Inferior parietal cortex (tissue), 1 donor: ENCODE measurements at regions not wholly inside any gene's neighbourhood (a gene's known extent, or its start where the extent isn't known, plus 50 kb on each side); places are given as distances from the start of the nearest gene placed in this dataset.

Source experiments
- DNase-seq: peaks from one replicate; pipeline ENCODE4 v3.0.0-alpha.2; 2016; ENCODE audit errors: extremely low spot score

DNA sequence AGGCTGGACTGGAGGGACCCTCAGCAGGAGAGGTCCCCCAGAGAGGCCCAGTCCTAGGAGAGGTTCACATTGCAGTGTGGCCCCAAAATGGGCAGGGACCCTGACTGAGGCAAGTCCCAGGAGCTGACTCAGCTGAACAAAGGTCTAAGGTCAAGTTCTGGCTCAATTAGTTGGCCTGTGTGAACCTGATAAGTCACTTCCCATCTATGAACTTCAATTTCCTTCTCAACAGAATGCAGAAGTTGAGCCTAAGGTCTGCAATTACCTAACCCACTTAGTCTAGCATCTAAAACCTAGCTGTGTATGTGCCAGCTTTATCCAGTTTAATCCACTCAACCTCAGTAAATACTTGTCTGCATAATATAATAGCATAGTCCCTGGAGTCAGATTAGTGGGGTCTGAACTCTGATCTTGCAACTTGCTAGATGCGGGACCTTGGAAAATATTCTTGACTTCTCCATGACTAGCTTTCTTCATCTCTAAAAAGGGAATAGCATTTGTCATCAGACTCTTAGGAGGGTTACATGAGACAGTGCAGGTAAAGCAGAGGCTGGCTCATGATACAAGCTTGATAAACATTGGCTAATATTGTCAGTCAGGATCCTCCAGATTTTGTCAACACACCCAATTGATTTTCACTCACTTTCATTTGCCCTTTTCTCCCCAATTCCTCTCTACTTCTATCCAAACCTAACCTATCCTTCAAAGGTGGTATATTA lies 465.5 kb downstream of the INSC start:
- DNase-seq: no peak

DNA sequence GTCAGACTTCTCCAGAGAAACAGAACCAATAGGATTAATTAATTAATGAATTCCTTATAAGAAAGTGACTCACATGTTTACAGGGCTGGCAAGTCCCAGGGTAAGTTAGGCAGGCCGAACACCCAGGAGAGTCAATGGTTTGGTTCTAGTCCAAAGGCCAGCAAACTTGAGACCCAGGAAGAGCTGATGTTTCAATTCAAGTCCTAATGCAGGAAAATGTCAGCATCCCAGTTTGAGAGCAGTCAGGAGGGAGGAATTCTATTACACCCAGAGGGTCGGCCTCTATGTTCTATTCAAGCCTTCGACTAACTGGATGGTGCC lies 466.0 kb downstream of the INSC start:
- DNase-seq: no peak

DNA sequence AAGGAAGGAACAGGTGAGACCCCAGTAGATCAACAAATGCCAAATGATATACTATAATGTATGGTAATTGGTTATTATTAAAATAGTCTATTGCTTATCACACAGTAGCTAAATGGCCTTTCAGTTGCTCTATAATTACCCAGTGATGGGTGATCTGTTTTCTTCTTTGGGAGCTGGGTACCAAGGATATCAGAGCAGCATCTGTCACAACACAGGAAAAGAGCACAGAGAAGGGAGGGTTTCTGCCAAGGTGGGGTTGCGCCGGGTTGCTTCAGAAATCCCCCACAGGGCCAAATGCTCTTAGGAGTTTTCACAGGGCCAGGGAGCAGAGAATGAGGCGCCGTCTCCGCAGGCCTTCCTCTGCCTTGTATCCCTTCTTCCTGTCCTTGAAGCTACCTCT lies 469.4 kb downstream of the INSC start:
- no peak for DNase-seq

DNA sequence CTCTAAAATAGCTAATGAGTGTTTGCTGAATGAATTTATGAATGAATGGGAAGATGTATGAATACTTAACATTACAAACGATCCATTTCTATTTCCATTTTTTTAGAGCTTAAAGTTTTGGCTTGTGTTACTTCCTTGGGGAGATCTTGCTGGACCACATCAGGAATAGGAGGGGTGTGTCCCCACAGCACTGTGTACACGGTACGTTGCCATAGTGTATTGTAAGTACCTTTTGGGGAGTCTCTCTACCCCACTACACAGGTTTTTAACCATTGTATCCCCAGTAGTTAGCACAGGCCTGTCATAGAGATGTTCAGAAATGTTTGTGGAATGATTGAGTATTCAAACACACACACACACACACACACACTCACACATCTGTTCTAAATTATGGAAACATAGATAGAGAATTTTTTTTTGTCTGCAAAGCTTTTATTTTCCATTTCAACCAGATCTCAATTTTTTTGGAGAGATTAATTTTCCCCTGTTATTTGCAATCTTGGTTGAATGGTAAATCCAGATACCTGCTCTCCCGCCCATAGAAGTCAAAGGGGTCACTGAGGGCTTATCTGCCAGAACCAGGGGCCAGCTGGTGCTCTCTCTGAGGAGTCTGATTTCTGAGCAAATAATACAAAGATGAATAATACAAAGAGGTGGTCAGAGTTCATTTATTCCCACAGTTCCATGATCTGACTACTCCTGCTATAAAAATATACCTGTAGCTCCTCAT lies 471.0 kb downstream of the INSC start:
- no peak for DNase-seq

DNA sequence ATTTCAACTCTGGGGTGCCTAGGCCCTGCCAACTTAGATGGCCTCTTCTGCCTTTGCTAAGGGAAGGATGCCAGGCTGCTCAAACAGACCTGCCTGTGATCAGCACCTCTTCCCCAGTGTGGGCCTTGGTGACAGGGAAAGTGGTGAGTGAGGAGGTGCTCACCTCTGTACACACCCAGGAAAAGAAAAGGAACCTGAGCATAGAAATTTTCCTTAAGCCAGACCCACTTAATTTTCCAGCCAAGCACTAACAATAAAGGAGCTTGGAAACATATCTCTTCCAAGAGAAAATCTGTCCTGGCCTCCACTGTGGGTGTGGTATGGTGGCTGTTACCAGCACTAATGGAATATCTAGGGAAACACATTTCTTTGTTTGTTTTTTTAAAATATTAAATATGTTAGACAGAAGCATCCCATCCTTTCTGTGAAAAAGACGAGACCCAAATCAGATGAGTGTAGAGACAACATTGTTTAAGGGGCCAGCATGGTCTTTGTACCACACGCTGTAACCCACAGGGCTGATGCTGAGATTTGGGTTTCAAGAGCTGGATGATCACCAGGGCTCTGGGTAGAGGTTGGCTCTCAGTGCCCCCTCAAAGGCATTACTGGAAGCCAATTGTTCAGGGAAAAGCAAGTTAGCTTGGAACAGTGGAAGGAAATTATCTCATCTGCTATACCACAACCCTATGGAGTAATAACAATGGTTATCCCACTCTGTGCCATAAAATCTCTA lies 472.2 kb downstream of the INSC start:
- DNase-seq: no peak

DNA sequence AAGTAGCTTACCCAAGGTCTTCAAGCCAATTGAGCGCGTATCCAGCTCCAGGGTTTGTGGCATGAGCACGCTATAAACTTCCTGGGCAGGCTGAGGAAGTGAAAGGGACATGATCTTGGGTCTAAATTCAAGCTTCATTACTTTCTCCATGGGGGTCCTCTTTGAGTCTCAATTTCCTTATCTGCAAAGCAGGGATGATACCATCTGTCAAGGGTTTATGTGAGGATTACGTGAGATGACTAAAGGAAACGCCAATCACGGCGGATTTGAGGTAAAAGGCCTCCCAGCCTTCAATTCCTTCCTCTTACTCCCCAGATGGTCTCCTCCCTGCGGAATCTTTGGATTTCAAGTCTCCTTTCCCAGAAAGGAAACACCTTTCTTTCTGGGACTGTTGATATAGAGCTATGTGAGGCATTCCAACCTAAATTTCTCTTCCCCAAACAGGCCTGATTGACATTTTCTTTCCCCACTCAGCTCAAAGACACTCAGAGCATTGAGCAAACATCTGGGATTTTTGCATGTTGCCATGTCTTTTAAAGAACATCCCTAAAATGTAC lies 474.4 kb downstream of the INSC start:
- no peak for DNase-seq

DNA sequence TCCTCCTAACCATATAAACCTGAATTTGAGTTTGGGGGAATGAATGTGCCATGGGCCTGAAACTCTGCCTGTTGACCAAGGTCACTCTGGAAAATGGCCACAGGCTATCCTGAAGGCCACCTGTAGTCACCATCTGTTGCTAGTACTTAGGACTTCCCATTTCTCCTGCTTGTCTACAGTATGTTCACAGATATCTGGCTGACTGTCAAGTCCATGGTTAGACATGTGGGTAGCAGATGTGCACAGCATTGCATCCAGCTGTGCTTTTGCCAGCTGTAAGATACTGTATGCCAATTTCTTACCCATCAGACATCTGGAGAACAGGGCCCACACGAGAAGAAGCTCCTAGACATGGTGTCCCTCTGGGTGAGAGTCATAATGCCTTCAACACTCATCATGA lies 475.4 kb downstream of the INSC start:
- DNase-seq: no peak

DNA sequence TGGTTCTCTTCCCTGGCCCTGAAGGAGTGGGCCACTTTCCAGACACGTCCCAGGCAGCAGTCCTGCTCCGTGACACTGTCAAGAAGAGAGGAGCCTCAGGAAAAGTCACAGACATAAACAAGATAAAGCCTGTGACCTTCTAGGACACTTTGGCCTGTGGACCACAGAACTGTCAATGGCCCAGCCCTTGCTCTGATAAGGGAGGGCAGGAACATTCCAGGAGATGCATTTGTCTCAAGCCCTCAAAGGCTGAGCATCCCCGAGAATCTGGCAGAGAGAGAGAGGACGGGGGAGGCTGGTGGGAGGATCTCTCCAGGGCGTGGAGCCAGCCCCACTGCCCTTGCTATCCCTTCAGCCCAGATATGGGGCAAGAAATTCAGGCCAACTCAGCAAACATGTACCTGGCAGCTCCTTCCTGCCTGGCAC lies 476.4 kb downstream of the INSC start:
- DNase-seq: no peak

DNA sequence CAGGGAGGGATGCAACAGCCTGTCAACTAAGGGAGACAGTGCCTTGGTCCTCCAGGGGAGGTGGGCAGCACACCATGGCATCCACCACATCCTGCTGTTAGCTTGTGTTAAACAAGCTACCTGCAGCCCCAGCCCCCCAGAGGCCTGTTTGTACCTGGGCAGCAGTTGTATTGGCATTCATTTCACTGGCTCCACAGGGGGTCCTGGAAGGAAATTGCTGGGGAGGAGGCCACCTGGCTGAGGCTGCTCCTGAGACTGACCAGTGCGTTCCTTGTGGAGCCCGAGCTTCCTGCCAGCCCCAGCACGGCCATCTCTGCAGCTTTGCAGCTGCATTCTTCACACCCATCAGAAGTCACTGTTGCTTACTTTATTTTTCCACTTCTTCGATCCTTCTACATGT lies 479.9 kb downstream of the INSC start:
- no peak for DNase-seq

DNA sequence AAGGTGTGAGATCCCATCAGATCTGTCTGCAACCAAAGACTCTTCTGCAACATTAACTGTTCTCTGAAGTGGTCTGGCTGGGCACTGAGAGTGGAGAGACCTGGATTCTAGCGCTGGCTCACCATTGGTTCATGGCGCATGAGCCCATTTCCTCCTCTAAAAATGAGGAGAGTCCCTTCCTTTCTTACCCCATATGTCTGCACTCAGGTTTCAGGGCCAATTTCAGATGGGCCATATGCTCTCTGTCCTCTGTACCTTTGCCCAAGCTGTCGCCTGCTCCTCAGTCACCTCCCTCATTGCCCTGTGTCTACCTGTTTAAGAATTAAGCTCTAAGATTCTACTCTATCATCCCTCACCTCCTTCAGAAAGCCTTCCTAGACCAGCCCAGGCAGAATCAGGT lies 484.7 kb downstream of the INSC start:
- no peak for DNase-seq

DNA sequence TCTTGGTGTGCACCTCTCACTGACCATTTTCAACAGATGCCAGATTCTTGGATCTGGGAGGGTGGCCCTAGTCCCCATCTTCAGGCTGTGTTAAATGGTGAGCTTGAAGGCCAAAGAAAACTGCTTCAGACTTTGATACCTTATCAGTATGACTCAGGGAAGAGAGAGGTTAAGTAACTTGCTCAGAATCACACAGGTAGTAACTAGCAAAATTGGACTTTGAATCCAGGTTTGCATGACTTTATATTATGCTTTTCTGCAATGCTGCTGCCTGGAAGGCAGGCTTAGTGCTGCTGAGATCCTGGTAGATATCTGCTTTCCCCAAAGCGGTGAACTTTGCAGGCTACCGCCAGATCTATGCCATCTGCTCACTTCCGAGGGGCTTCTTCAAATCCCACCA lies 487.3 kb downstream of the INSC start:
- no peak for DNase-seq

DNA sequence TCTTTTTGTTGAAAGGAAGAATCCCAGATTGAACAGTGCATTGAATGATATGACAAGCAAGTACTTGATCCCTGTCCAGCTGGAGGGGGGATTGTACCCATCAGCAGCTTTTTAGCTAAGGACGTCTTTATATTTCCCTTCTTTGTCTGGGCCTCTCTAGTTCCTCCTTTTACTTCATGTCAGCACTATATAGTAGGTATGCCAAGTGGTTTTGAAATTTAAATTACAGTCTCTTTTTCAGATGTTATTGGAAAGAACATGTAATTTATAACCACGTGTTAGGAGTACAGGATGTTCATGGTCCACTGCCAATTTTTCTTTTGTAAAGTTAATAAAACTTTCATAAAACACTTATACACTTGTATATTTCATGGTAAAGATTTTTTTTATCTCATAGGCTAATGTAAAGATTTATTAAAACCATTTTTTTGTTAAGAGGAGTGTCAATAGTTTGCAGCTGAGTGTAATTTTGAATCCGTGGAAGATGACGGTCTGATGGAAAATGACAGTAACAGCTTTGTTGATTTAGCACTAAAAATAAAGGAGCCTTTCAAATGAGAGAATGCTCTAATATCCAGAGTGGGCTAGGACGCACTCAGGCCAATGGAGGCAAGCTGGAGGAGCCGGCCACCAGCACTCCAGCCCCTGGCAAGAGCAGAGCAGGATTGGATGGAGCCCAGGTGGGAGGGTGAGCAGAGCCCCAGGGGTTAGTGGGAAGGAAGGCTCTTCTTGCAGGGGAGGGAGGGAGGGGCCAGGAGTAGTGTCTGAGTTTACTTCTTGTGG lies 488.3 kb downstream of the INSC start:
- no peak for DNase-seq

DNA sequence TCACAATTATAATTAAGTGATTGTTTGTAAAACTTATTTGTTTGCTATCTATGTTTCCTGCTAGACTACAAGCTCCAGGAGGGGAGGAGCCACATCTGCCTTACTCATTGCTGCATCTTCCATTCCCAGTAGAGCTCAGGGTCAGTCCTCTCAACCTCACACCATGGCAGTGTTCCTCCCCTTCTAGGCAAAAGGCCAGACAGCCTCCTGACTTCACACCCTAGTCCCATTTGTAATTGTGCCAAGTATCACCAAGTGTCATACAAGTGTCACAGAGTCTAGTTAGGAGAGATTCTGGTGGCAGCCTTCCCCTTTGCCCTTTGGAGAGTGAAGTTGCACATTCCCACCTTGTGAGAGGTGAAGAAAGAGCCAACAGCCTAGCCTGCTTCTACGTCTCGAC lies 490.4 kb downstream of the INSC start:
- DNase-seq: no peak

DNA sequence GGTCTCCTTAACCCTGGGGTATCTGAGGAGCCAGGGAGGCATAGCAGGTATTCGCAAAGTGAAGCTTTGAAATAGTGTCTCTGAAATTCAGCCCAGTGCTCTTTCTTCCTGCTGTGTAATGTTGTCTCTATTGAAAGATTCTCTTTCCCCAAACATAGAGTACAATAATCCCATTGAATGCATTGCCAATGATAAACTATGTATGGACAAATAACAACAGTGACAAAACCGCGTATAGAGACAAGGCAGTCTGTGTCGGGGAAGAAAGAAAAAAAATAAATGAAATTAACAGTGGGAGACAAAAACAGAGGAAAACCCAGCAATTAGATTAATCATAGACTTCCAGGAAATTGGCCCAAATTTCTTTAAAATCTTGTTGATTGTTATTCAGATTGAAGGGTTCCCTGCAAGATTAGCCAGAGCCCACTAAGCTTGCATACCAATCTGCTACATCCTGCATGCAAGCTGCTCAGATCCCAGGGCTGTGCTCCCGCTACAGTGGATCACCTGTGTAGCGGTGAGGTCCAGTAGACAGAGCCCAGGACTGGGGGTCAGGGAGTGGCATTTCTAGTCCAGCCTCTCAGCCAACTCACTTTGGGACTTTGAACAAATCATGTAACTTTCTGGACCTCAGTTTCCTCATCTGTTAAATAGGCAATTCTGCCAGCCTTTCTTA lies 492.8 kb downstream of the INSC start:
- DNase-seq: no peak

DNA sequence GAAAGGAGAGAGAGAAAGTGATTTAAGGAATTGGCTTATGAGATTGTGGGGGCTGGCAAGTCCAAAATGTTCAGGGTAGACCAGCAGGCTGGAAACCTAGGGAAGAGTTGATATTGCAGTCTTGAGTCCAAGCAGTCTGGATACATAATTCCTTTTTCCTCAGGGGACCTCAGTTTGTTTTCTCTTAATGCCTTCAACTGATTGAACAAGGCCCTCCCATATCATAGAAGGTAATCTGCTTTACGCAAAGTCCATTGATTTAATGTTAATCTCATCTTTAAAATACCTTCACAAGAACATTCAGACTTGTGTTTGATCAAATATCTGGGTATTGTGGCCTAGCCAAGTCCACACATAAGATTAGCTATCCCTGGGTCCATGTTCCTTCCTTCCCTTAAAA lies 494.7 kb downstream of the INSC start:
- no peak for DNase-seq

DNA sequence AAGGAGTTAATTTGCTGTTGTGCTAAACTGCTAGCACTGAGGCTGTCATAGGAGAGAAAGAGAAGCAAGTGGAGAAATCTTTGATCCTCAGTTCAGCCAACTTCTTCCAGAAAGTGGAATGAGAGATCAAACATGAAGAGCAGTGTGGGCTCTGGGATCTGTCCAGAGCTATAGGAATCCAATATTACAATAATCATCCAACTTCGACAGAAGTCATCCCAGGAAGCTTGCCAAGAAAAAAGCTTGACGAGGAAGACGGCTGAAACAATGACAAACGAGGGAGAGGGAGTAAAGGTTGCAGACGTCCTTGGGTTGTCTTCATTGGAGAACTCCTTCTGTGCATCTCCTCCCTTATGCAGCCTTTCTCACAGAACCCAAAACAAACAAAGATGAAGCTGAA lies 496.2 kb downstream of the INSC start:
- DNase-seq: no peak

DNA sequence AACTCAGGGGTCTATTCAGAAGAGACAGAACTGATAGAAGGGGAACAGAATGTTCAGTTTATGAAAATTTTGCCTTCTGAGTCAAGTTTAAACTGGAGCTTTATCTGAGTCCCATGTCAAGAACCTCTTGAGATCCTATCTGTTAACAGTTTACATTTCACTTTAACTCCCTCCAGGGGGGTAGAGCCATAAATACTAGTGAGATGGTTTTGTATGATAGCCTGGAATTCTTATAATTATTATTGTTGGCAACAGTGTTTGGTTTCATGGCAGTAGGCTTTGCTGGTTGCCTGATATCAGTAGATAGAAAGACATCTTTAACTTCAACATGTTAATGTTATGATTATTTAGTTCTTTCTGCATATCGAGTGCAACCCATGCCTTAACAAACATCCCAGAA lies 498.5 kb downstream of the INSC start:
- no peak for DNase-seq

DNA sequence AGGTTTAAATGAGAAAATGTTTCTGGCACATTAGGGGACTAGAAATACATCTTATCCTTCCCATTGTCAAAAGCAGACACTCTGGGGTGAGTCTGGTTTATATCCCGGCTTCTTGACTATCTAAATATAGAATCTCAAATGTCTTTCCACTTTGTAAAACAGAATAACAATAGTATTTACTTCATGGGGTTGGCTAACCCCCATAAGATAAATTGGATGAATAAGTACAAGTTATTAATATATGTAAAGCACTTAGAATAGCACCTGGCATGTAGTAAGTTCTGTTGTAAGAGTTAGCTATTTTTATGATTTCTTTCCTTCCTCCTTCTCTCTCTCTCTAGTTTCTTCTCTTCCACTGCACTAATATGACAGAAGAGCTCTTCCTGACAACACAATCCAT lies 499.1 kb downstream of the INSC start:
- DNase-seq: no peak

DNA sequence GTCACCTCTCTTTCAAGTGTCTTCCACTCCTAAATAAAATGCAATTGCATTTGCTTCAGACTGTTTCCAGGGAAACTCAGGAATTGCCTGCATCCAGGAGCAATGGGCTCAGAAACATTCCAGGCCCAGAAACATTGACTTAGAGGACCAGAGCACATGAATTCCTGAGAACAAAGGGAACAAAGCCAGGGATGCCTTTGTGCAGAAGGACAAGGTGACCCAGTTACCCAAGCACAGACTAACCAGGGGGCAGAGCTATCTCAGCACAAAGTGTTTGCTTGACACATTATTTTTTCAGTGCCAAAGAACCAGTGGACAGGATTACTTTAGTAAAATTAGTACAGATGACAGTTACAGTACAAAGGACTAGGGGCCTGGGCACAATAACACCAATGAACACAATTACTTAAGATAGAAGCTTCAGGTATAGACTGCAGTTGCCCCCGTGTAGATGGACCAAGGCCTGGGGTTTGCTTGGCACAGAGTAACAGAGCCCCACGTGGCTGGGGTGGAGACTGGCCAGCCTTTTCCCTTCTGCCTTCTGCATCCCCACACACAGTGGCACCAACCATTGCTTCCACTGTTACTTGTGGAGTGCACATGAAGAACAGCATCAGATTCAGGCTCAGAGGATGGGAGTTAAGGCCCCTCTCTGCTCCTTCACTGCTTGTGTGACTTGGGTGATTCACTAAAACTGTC lies 500.8 kb downstream of the INSC start:
- no peak for DNase-seq

DNA sequence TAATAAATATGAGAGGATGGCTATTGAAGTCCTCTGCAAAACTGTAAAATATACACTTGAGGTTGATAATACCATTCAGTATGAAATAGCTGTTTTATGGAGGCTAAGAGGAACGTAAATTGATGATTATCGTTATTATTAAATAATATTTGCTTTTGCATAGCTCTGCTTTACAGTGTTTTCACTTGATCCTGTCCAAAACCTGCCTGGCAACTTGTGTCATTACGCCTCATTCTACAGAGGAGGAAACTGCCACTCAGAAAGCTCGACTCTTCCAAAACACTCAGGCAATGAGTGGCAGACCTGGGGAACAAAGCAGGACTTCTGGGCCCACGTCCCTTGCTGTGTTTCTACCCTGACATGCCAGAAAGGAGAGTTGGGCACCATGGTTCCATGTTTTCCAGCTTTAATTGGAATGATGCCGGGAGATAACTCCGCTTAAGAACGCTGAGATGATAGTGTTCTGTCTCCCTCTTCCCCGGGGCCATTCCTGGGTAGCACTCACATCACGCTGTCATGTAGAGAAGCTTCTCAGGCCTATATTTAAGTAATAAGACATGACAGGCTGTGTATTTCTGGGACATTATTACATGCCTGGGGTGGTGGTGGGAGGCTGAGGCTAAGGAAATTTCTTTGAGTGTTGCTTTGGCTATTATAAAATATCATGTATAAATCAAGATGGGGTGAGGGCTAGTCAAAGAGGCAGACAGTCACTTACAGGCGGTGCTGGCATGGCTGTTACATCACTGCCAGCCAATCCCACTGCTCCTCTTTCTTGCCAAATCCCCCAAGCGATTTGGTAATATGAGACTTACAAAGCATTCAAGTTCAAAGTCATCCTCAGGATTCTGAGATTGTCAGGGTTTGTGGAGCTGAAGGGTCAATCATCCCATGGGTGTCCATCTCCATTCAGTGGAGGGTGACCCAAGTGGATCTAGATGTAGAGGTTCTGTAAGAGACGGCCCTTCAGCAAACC lies 501.7 kb downstream of the INSC start:
- no peak for DNase-seq
